HG03108 (cell line): ENCODE measurements at regions not wholly inside any gene's neighbourhood (a gene's known extent, or its start where the extent isn't known, plus 50 kb on each side); places are given as distances from the start of the nearest gene placed in this dataset.
"Not testable (repeated sequence)": the region's sequence is repeated elsewhere in the genome, so short reads cannot be mapped to it uniquely, and the experiment has no call there.

Experiments
- ATAC-seq: cut with Tn5 transposase; IDR thresholded peaks from one replicate; pipeline ENCODE4 v1.9.1; 2021; ENCODE audit warnings: moderate library complexity; ENCODE audit not compliant: unreplicated experiment

DNA sequence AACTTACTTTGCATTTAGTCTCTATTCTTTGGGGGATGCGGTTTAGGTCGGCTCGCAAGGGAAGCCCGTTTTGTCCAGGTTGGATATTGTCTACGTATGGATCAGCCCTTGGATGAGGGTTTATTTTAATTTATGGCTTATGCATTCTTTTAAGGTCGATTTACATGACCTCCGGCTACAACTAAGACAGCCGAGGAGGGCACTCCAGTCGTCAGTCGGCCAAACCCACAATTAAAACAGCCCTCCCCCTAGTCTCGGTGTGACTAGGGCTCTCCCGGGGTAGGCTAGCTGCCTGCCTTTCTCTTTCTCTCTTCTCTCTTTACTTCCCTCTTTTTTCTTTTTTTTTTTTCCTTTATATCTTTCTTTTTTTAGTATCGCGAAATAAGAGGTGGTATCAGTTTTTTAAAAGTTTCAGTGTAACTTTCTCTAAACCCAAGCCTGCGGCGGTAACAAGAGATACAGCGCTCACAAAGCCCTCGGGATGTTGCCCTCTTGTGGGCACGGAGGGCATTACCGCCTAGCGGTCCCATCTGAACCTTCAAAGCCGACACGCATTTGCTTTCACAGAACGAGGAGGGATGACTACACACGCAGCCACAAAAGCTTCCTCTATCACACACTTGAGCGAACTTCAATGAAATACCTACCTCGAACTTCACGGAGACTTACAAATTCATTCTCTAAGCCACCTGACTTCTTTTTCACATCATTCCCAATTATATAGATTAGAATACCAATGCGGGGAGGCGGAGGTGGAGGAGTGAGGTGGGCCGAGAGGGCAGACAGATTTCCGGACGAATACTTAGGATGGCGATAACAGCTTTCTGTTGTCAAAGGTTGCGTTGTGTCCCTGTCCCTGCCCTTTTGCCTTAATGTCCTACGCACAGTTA lies 132.3 kb upstream of the C11orf58 start:
- ATAC-seq, result peak; percentile 94

DNA sequence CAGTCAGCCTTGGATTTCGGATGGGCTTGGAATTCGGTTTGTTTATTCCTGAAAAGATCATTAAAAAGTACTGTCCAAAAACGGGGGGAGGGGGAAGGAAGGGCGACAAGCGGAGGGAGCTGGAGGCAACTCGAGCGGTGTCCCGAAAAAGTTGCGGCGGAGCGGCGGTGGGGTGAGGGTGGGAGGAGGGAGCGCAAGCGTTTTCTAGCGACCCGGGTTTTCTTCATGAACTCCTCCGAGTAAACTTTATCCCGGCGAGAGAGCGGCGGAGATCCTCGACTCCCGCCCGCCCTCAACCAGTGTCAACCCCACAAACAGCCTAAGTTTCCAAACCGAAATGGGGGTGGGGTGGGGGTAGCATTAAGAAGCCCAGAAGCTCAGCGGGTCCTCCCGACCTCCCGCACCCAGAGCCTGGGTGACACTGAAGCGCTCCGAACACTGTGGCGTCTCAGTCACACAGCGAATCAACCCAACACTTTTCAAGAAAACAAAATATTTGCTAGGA lies 133.0 kb upstream of the C11orf58 start:
- ATAC-seq, result no peak

DNA sequence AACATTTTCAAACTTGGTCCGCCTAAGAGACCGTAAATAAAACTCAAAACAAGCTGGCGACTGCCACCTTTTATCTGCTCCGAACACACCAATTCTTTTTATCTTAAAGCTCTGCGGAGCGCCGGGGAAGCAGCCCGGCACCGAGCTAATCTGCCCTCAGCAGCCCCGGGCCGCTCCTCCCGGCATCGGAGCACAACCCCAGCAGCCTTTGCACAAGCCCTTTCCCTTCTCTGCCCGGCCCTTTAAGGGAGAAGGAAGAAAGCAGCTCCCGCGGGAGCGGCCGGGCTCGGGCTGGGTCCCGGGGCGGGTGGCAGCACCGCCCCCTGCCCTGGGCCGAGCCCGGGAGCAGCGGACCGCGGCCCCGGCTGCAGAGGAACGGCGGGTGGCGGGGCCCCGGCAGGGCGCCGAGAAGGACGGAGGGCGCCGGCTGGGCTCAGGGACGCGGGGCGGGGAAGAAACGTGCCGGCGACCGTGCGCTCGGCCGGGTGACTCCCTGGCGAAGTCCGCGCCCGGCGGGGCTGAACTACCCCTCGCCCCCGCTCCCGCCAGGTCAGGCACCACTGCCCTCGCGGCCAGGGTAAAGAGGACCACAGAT lies 133.6 kb upstream of the C11orf58 start:
- no peak for ATAC-seq

DNA sequence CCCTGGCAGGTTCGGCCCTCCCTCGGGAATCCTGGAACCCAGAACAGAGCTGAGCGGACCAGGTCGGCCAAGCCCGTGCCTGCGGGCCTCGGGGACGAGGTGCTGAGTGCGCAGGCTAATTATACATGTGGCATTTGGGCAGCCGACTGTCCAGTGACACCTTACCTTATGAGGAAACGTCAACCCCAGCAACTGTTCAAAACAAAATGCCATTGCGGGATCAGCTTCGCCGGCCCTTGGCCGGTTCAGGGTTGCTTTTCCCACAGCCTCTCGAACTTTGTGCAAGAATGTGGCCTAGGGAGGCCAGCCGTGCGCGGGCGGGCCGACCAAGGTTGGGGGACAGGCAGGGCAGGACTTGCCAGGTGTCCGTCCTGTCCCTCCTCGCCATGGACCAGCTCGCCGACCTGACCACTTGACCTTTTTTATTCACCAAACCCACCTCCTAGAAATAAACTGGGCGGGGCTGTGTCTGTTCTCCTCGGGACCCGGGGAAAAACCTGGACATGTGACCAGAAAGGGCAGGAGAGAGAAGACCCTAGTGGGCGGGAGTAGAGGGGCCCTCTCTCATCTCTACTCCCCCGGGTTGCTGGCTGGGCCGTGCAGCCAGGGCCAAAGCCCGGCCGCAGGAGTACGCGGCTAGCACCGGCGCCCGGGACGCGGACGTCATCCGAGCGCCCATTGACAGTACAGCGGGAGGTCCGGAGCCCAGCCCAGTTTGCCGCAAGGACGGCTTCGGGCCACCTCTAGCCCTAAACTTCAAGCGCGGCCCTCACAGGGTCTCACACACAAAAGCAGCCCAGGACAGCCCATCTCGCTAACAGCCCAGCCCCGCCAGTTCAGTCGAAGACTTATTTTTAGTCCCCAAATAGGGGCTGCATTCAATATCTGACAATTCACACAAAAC lies 134.3 kb upstream of the C11orf58 start:
- no peak for ATAC-seq

DNA sequence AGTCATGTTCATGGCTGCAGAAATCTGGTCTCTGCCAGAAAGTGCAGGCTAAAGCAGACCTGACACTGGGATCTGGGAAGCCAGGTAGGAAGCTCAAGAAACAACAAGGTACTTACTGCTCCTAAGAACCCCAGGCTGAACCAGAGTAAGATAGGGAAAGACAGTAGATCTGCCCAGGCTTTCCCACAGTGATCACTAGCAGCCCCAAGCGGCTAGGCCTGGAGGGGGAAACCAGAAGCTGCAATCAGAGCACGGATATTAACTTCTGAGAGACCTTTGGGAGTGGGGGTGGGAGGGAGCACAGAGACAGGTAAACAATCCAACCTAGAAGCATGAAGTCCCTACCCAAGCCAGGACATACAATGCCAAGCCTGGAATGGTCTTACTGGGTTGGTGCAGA lies 135.2 kb upstream of the C11orf58 start:
- ATAC-seq, result no peak

DNA sequence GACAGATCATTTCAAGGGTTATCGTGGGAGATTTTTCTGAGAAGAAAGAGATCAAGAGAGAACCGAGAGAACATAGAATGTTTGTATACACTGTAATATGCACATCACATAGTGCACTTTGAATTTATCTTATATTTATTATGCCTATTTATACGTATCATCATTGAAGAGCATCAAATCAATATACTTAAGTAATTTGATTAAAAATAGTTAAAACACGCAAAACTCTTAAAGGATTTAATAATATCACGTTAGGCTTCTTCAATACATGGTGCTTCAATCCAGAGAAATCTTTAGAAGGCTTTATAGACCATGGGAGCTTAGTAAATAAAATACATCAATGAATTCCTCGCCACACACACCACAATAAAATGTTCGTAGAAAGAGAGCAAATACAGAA lies 139.5 kb upstream of the C11orf58 start:
- ATAC-seq, result no peak

DNA sequence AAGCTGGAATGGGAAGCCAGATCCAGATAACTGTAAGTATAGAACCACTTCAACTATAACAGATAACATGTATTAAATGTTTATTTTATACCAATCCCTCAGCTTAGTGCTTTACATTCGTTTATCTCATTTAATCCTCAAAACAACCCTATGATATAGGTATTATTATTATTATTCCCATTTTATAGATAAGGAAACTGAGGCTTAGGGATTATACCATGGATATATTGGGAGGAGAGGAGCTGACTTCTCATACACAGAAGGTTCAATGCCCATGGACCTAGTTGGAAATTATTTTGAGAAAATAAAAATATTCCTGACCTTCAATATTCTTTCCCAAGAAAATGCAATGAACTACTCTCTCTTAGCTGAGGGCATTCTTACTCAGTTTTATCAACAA lies 140.4 kb upstream of the C11orf58 start:
- no peak for ATAC-seq

DNA sequence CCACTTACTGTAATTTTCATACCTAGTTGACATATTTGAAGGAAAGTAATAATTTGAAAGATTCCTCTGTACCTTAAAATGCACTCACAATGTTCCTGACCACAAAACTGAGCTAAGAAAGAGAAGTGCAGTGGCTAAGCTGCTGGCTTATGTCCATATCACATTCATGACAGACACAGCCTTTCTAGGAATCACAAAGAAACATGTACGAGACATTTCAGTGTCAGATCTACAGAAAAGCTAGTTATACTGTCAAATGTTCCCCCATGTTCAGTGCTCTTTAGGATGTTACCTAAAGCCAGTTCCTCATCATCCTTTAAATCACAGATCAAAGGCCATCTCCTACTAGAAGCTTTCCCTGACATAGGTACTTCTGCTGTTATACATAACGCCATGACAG lies 142.2 kb upstream of the C11orf58 start:
- ATAC-seq, result no peak

DNA sequence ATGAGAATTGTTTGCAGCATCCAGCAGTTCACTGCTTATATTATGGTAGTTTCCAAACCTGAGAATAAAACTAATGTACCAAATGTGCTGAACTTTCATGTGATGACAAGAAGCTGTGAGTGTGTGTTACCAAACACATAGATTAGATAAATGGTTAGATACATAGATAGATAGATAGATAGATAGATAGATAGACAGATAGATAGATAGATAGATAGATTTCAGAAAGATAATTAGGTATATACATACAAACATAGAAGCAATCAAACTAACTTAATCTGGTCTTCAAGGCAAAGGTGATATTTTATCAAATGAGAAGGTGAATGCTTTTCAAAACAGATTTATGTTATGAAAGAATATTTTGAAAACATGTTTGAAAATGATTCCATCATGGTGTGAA lies 147.3 kb upstream of the C11orf58 start:
- ATAC-seq, result no peak

DNA sequence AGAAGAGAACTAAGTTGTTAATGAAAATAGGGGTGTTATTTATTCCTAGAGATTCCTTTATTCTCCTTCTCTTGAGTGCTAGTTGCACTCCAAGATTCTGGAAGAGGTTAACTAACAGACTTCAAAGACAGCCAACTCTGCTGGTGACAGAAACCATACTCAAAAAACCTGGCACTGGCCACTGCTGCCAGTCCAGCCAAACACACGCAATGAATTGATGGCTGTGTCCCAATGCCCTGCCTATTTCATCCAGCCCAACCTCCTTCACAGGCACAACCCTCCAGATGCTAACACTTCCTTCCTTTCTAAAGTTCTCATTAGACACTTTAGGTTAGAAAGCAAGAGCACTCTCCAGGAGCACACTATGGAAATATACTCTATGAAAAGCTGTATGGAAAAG lies 150.8 kb upstream of the C11orf58 start:
- no peak for ATAC-seq

DNA sequence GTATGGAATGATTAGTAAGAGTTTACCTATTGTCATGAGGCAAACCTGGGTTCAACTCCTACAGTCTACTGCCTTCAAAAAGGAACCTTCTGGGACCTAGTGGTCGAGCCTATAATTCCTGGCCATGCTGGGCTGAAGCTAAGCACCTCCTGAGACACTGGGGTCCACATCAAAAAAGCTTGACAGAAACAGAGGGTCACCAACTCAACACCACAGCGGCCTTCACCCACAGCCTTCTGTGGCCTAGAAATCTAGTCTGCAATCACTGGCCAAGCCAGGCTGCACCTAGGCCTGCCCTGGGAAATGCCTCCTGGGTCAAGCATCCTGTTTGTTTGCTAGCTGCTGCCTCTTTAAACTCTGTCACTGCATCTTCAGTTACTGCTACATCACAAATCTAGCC lies 153.9 kb upstream of the C11orf58 start:
- ATAC-seq, result no peak

DNA sequence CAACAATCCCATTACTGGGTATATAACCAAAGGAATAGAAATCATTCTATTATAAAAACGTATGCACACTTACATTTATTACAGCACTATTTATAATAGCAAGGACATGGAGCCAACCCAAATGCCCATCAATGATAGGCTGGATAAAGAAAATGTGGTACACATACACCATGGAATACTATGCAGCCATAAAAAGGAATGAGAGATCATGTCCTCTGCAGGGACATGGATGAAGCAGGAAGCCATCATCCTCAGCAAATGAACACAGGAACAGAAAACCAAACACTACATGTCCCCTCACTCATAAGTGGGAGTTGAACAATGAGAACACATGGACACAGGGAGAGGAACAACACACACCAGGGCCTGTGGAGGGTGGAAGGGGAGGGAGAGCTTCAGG lies 157.4 kb upstream of the C11orf58 start:
- not testable (repeated sequence) for ATAC-seq

DNA sequence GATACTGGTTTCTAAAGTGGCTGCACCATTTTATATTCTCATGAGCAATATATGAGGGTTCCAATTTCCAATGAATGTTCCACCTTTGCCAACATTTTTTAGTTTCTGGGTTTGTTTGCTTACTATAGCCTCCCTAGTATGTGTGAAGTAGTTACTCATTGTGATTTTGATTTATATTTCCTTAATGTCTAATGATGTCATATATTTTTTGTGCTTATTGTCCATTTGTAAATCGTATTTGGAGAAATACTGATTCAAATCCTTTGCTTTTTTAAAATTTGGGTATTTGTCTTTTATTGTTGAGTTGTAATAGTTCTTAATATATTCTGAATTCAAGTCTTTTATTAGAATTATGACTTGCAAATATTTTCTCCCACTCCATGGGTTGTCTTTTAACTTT lies 161.0 kb upstream of the C11orf58 start:
- ATAC-seq, result no peak

DNA sequence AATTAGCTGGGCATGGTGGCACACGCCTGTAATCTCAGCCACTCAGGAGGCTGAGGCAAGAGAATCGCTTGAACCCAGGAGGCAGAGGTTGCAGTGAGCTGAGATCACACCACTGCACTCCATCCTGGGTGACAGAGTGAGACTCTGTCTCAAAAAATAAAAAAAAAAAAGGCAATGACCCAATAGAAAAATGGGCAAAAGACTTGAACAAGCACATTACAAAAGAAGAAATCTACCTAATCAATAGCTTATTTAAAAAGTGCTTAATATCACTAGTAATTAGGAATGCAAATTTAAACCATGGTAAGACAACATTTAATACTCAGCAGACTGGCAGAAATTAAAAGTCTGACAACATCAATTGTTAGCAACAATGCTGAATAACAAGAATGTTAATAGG lies 163.6 kb upstream of the C11orf58 start:
- ATAC-seq, result not testable (repeated sequence)

DNA sequence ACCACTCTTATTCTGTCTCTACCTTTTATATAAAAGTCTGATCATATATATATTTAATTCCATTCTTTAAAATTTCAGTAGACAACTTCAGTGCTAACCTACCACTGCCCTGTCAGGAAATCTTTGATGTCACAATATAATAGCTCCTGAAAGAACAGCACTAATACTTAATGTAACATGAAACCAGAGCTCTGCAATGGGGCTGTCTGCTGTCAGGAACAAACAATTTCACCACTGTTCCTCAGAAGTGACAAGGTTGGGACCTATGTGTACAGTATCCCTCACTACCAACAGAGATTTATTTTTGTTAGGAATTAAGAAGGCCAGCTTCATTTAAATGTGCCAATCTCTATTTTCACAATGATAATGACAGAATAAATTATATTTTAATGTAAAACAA lies 165.5 kb upstream of the C11orf58 start:
- ATAC-seq, result no peak

DNA sequence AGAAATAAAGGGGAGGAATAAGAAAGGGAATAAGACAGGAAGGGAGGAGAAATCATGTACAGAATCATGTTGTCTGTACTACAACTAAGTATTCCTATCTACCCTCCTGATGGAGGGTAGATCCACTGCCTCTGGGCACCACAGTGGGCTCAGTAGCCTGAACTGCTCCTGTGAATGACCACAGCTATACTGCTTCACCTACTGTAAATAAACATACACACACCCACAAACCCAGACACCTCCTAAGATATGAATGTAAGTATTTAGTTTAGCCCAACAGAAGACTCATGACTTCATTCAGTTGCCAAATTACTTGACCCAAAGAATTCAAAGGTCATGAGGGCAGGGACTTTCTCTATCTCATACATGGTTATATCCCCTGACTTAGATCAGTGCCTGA lies 177.3 kb upstream of the C11orf58 start:
- no peak for ATAC-seq

DNA sequence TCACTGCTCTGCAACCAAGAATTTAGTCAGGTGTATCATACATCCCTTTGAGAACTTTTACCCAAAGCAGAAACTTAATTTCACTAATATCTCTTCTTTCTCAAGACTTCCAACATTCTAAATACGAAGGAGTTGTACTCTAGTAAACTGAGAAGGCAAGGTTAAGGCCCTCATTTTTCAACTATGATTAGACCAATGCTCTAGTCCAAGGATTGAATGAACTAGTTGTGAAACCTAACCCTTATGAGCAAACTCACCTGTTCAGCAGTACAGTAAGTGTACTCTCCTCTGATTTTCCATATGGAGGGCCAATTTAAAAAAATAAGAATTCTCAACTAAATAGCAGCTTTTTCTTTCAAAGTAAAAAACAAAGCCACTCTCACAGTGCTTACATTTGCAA lies 180.0 kb upstream of the C11orf58 start:
- ATAC-seq, result no peak

DNA sequence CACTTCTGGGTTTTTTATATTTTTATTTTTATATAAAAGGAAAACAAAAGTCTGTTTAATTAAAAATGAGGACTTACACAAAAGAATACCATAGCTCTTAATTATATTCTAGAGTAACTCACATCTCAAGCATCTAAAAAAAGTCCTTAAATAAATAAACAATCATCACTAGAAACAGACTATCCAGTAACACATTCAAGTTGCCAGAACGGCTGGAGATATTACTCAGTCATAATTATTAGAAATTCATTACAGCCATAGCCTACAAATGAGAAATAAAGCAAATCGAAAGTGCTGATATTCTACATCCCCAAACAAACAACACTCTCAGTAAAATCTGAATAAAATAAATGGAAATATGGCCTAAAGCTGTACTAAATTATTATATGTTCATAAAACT lies 182.5 kb upstream of the C11orf58 start:
- ATAC-seq, result no peak

DNA sequence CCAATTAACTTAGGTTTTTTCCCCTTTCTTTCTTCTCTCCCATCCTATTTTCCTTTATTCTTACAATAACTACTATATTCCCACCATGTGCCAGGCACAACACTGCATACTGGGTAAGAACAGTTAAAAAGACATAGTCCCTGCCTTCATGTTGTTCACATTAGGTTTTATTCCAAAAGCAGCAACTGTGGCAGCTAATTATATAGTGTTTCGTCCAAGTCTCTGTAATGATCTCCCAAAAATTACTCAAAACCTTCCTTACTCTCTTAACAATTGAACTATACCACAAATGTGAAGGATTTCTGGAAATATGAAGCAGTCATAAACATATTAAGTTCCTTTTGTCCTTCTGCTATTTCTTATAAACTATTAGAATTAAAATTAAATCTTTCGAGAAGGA lies 184.1 kb upstream of the C11orf58 start:
- no peak for ATAC-seq

DNA sequence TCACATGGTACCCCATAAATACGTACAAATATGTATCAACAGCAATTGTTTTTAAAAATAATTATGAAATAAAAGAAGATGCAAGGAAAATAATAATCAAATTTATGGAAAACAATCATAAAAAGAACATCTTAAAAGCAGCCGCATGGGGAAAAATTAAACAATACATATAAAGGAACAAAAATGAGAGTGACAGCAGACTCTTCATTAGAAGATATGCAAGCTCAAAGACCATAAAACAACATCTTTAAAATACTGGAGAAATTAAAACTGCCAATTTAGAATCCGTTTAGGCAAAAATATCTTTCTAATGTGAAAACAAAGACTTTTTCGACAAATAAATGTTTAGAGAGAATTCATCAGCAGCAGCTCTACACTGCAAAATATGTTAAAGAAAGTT lies 190.6 kb upstream of the C11orf58 start:
- ATAC-seq, result no peak

DNA sequence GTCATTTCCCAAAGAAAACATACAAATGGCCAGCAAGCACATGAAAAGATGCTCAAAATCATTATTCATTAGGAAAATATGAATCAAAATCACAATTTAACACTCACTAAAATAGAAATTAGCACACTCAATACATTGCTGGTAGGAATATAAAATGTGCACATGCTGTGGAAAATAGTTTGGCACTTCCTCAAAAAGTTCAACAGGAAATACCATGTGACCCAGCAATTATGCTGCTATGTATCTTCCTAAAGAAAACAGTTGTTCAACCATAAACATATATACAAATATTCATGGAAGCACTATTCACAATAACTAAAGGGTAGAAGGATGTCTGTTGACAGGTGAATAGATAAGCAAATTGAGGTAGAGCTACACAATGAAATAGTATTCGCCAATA lies 187.3 kb upstream of the SOX6 start:
- no peak for ATAC-seq
